ENCODE measurements at regions not wholly inside any gene's neighbourhood (a gene's known extent, or its start where the extent isn't known, plus 50 kb on each side); places are given as distances from the start of the nearest gene placed in this dataset.

GRCh38 chr1:222413436-222413835, 134.5 kb downstream of the HHIPL2 start:
- no peaks in the 10 kb centered on the region for H3K9me3 ChIP-seq (ENCODE audit: insufficient read depth in 2 of 2, low read depth in 1 of 2, low read length in 1 of 2)
- no peak for DNase-seq (ENCODE audit: low read depth in 1 of 2, low spot score in 2 of 2)
- H3K9ac ChIP-seq (replicated peaks in 1 of 4; ENCODE audit: extremely low read depth in 1 of 4, low read depth in 3 of 4, low read length in 3 of 4): no peak overlapping the region
- no peak overlapping the region for H3K4me3 ChIP-seq (ENCODE audit: extremely low read depth in 1 of 4, insufficient read depth in 2 of 4, low read depth in 3 of 4, low read length in 4 of 4)
- H3K14ac ChIP-seq (ENCODE audit: insufficient read length): no peak overlapping the region
- H3K36me3 ChIP-seq (ENCODE audit: control insufficient read depth in 2 of 4, insufficient read depth in 4 of 4, low read length in 3 of 4): no peaks in the 10 kb centered on the region
- no peak overlapping the region for H3K23ac ChIP-seq (ENCODE audit: insufficient read length)
- H3K4ac ChIP-seq (replicated peaks; ENCODE audit: insufficient read length, low read depth, low read length): no peak overlapping the region
- no peak overlapping the region for H4K91ac ChIP-seq (replicated peaks; ENCODE audit: insufficient read length, low read length)
- no peak overlapping the region for H3K18ac ChIP-seq (ENCODE audit: extremely low read depth, low read length)
- no peaks in the 10 kb centered on the region for H3K23me2 ChIP-seq (ENCODE audit: low read depth, low read length)
- H2AK5ac ChIP-seq (ENCODE audit: low read depth, low read length): no peak overlapping the region
- no peak overlapping the region for H4K8ac ChIP-seq (ENCODE audit: extremely low read depth, insufficient read depth, low read length)
- H3K56ac ChIP-seq (replicated peaks; ENCODE audit: insufficient read length, low read depth, low read length): no peak overlapping the region
- no peaks in the 10 kb centered on the region for H3K79me2 ChIP-seq (ENCODE audit: control insufficient read depth in 1 of 2, insufficient read depth in 2 of 2, low read length in 2 of 2)
- no peaks in the 10 kb centered on the region for H4K20me1 ChIP-seq (replicated peaks in 1 of 2; ENCODE audit: control insufficient read depth in 1 of 2, insufficient read depth in 2 of 2, low read length in 2 of 2)
- POLR2A ChIA-PET (ENCODE audit: partially characterized antibody): no interaction called here
- H2BK20ac ChIP-seq (ENCODE audit: low read length): no peak overlapping the region
- H3K27me3 ChIP-seq (replicated peaks in 1 of 4; ENCODE audit: control insufficient read depth in 3 of 4, extremely low read depth in 1 of 4, insufficient read depth in 3 of 4, low read length in 3 of 4): no peaks in the 10 kb centered on the region
- no peak for FAIRE-seq
- no peak overlapping the region for H4K5ac ChIP-seq (ENCODE audit: insufficient read length, low read depth, low read length)
- H3K27ac ChIP-seq (ENCODE audit: low read depth, low read length): no peak overlapping the region
- H2BK12ac ChIP-seq (ENCODE audit: low read depth, low read length): no peak overlapping the region
- H2BK15ac ChIP-seq (ENCODE audit: low read length): no peak overlapping the region
- WGBS, 2 experiments (ENCODE audit: extremely low coverage in 1 of 2, insufficient coverage in 1 of 2, insufficient read length in 1 of 2, insufficient replicate concordance in 2 of 2, low coverage in 1 of 2, low lambda C conversion rate in 2 of 2, missing lambda C conversion rate in 1 of 2): 88% methylated on average over 1 of the region's 1 CpG; no CpG with 5 or more reads in 1 of the 2 experiments
- H2BK5ac ChIP-seq (ENCODE audit: low read depth, low read length): no peak overlapping the region
- CTCF ChIA-PET (ENCODE audit: partially characterized antibody): interaction anchor here (0.6 to 1.0 kb wide), 2 partner anchors 27 to 107 kb away, joined by 3 to 4 read pairs; no protein-coding TSS in a partner anchor
- no peak overlapping the region for H2AFZ ChIP-seq (ENCODE audit: low read length)
- H3K4me1 ChIP-seq (replicated peaks in 1 of 4; ENCODE audit: control insufficient read depth in 3 of 4, insufficient read depth in 4 of 4, low read length in 3 of 4): no peaks in the 10 kb centered on the region
- no peak overlapping the region for H2BK120ac ChIP-seq (replicated peaks; ENCODE audit: low read depth, low read length)
- no peaks in the 10 kb centered on the region for H3K79me1 ChIP-seq (ENCODE audit: low read depth, low read length)
- no peak overlapping the region for H3K4me2 ChIP-seq (ENCODE audit: insufficient read depth in 1 of 2, low read depth in 2 of 2, low read length in 2 of 2)
- no peak for TF ChIP-seq CHD7 (IDR thresholded peaks at IDR 0.05; ENCODE audit: insufficient replicate concordance, low read length)

Measured in H1 (cell line).